ENCODE measurements at regions not wholly inside any gene's neighbourhood (a gene's known extent, or its start where the extent isn't known, plus 50 kb on each side); places are given as distances from the start of the nearest gene placed in this dataset.

DNA sequence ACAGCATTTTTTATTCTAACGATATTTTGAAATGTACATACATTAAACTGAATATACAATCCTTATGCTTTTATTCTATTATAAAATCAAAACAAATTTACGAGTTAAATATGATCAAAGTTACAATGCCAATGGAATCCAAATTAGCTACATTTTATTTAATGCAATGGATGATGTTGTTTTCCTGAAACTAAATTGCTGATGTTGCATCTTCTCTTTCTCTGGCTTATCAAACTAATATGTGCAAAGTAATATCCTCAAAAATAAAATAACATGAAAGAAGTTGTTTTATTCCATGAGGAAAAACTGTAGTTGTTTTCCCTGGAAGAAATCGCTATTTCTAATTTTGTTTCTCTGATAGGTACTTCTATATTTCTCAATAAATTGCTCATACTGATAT lies 106.8 kb downstream of the ASB9 start:
- Histone ChIP-seq H3K9ac (replicated peaks; ENCODE audit: extremely low read depth, insufficient read depth, low read length) (no peak overlapping the region), H3K27ac (ENCODE audit: insufficient read depth, low read depth, low read length) (no peak overlapping the region), H3K79me2 (ENCODE audit: control insufficient read depth, insufficient read depth, low read length) (no peaks in the 10 kb centered on the region), H4K20me1 (replicated peaks; ENCODE audit: control insufficient read depth, extremely low read depth, insufficient read depth, low read length) (no peaks in the 10 kb centered on the region), H3K27me3 (ENCODE audit: control insufficient read depth in 2 of 2, insufficient read depth in 2 of 2, low read length in 2 of 2) (no peaks in the 10 kb centered on the region), H3K4me1 (ENCODE audit: control insufficient read depth, extremely low read depth, insufficient read depth, low read length) (no peaks in the 10 kb centered on the region), H3K4me2 (ENCODE audit: insufficient read depth, low read length) (no peak overlapping the region), H2AFZ (ENCODE audit: low read depth, low read length) (no peak overlapping the region), H3K9me1 (replicated peaks; ENCODE audit: control insufficient read depth, extremely low read depth, insufficient read depth, low read length) (no peaks in the 10 kb centered on the region), H3K9me3 (replicated peaks; ENCODE audit: control insufficient read depth, insufficient read depth, low read length) (no peaks in the 10 kb centered on the region), H3K4me3 (replicated peaks in 1 of 3; ENCODE audit: insufficient read depth in 1 of 3, low read depth in 1 of 3, low read length in 3 of 3) (no peak overlapping the region), H3K36me3 (ENCODE audit: control insufficient read depth in 2 of 2, extremely low read depth in 1 of 2, insufficient read depth in 2 of 2, low read length in 2 of 2) (no peaks in the 10 kb centered on the region)
- no TSS peak for BruUV-seq (replicated peaks)
- intact Hi-C loops (cut with micrococcal nuclease), result no loop called here
- TF ChIP-seq JUN (IDR thresholded peaks at IDR 0.05; ENCODE audit: borderline replicate concordance, insufficient read depth, insufficient read length, low read depth), result no peak
- TF ChIP-seq, protein P1, sequence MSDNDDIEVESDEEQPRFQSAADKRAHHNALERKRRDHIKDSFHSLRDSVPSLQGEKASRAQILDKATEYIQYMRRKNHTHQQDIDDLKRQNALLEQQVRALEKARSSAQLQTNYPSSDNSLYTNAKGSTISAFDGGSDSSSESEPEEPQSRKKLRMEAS (IDR thresholded peaks at IDR 0.05; ENCODE audit: insufficient read depth, insufficient read length), result no peak
- no peak for TF ChIP-seq POLR2A (IDR thresholded peaks at IDR 0.05; ENCODE audit: low read depth, low read length)
- TF ChIP-seq POLR2AphosphoS5 (IDR thresholded peaks at IDR 0.05; ENCODE audit: insufficient read depth, low read depth, low read length), result no peak
- TF ChIP-seq MYC (IDR thresholded peaks at IDR 0.05; ENCODE audit: low read depth, low read length), result no peak
- TF ChIP-seq, protein P2, sequence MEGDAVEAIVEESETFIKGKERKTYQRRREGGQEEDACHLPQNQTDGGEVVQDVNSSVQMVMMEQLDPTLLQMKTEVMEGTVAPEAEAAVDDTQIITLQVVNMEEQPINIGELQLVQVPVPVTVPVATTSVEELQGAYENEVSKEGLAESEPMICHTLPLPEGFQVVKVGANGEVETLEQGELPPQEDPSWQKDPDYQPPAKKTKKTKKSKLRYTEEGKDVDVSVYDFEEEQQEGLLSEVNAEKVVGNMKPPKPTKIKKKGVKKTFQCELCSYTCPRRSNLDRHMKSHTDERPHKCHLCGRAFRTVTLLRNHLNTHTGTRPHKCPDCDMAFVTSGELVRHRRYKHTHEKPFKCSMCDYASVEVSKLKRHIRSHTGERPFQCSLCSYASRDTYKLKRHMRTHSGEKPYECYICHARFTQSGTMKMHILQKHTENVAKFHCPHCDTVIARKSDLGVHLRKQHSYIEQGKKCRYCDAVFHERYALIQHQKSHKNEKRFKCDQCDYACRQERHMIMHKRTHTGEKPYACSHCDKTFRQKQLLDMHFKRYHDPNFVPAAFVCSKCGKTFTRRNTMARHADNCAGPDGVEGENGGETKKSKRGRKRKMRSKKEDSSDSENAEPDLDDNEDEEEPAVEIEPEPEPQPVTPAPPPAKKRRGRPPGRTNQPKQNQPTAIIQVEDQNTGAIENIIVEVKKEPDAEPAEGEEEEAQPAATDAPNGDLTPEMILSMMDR (IDR thresholded peaks at IDR 0.05; ENCODE audit: extremely low read depth in 1 of 2, insufficient read depth in 1 of 2, low read depth in 1 of 2, low read length in 2 of 2), result no peak
- TF ChIP-seq GATA2 (IDR thresholded peaks at IDR 0.05; ENCODE audit: insufficient read depth, insufficient read length, low read depth, low read length), result no peak
- no peak for TF ChIP-seq FOS (IDR thresholded peaks at IDR 0.05; ENCODE audit: borderline replicate concordance, insufficient read depth, low read length)
- no peak for TF ChIP-seq EZH2 (IDR thresholded peaks at IDR 0.05; ENCODE audit: borderline replicate concordance, low read depth, low read length, severe bottlenecking)
- dilution Hi-C loops (cut with MboI; ENCODE audit: extremely low pct_ligation_motif_present, low sequenced_read_pairs), result no loop called here
- ChIA-PET POLR2A (no interaction called here), CTCF (interaction anchor here (0.7 kb wide), 1 partner anchor 20 kb away, joined by 4 read pairs; no protein-coding TSS in a partner anchor)
- FAIRE-seq (no peak), DNase-seq (ENCODE audit: low read depth, low spot score) (no peak)
